EL (cell line): ENCODE measurements at regions not wholly inside any gene's neighbourhood (a gene's known extent, or its start where the extent isn't known, plus 50 kb on each side); places are given as distances from the start of the nearest gene placed in this dataset.

ENCODE experiments used
- DNase-seq: peaks from one replicate; pipeline ENCODE4 v3.0.0-alpha.2; 2016

- peak; percentile 55 for DNase-seq
Measured at GRCh38 chr5:111574311-111574710, 62.0 kb upstream of the STARD4 start.

GRCh38 chr5:111572561-111572960 lies 60.2 kb upstream of the STARD4 start:
- no peak for DNase-seq

GRCh38 chr5:111563031-111563822 lies 50.9 kb upstream of the STARD4 start:
- peak; percentile 65 for DNase-seq

- no peak for DNase-seq
Measured at GRCh38 chr5:111562561-111562960, 50.2 kb upstream of the STARD4 start.
